IMR-90 (cell line): ENCODE measurements at regions not wholly inside any gene's neighbourhood (a gene's known extent, or its start where the extent isn't known, plus 50 kb on each side); places are given as distances from the start of the nearest gene placed in this dataset.
"Not testable (repeated sequence)": the region's sequence is repeated elsewhere in the genome, so short reads cannot be mapped to it uniquely, and the experiment has no call there.

Experiments
- ATAC-seq: fragments of 200-7000 bp; cut with Tn5 transposase; 2 replicates; pipeline ENCODE4 v1.9.1; 2020; ENCODE audit warnings: low read depth, mild to moderate bottlenecking, moderate library complexity
- BruUV-seq: library from RNA; stranded (reverse); fragments of 400-500 nt; replicated peaks from 2 replicates; lab custom pipeline; 2021; lab: Mats Ljungman, UMichigan
- CTCF ChIA-PET: fragments of 300-600 bp; formaldehyde crosslinking; extraction: SDS; loops from one replicate; lab custom pipeline; 2021; ENCODE audit warnings: antibody characterized with exemption; lab: Yijun Ruan, JAX
- POLR2A ChIA-PET: fragments of 300-600 bp; sonication (Branson Sonifier 250); formaldehyde crosslinking; loops from one replicate; lab custom pipeline; 2022; ENCODE audit warnings: antibody characterized with exemption; ENCODE audit not compliant: unreplicated experiment; lab: Charles Lee
- DNase-seq: peaks from one replicate; pipeline ENCODE4 v3.0.0; 2013
- H2AFZ ChIP-seq: replicated peaks from 2 replicates; pipeline ENCODE3; 2013; ENCODE audit warnings: low read length, mild to moderate bottlenecking; ENCODE audit not compliant: poor library complexity
- H2AK5ac ChIP-seq: 2 replicates; pipeline ENCODE4 v1.6.1; 2013; ENCODE audit warnings: low read depth, low read length, inconsistent platforms
- H2AK9ac ChIP-seq: replicated peaks from 2 replicates; pipeline ENCODE3; 2013; ENCODE audit warnings: mild to moderate bottlenecking, low read depth, low read length, moderate library complexity; ENCODE audit not compliant: poor library complexity
- H2BK120ac ChIP-seq: 2 replicates; pipeline ENCODE4 v1.6.1; 2013; ENCODE audit warnings: low read depth, low read length, inconsistent platforms
- H2BK15ac ChIP-seq: 3 replicates; pipeline ENCODE4 v1.6.1; 2013; ENCODE audit warnings: low read depth, low read length, inconsistent platforms
- H2BK20ac ChIP-seq: 2 replicates; pipeline ENCODE4 v1.6.1; 2013; ENCODE audit warnings: low read depth, mild to moderate bottlenecking, inconsistent platforms, low read length, moderate library complexity
- H2BK5ac ChIP-seq: 2 replicates; pipeline ENCODE4 v1.6.1; 2013; ENCODE audit warnings: mild to moderate bottlenecking, low read depth, low read length, inconsistent platforms; ENCODE audit not compliant: poor library complexity, severe bottlenecking
- H3K14ac ChIP-seq: replicated peaks from 2 replicates; pipeline ENCODE4 v1.6.1; 2013; ENCODE audit warnings: low read depth, low read length, inconsistent platforms
- H3K18ac ChIP-seq: 2 replicates; pipeline ENCODE4 v1.6.1; 2013; ENCODE audit warnings: low read depth, low read length, control low read depth
- H3K23ac ChIP-seq: 2 replicates; pipeline ENCODE4 v1.6.1; 2013; ENCODE audit warnings: low read depth, low read length, inconsistent platforms
- H3K27ac ChIP-seq: 2 replicates; pipeline ENCODE4 v1.5.1; 2013; ENCODE audit warnings: mild to moderate bottlenecking, control low read depth, low read length; ENCODE audit not compliant: insufficient read depth
- H3K27me3 ChIP-seq: 2 replicates; pipeline ENCODE4 v1.6.1; 2013; ENCODE audit warnings: low read length; ENCODE audit not compliant: control insufficient read depth, insufficient read depth
- H3K36me3 ChIP-seq: 2 replicates; pipeline ENCODE4 v1.6.1; 2013; ENCODE audit warnings: low read length, mixed read lengths; ENCODE audit not compliant: control insufficient read depth, insufficient read depth
- H3K4ac ChIP-seq: 2 replicates; pipeline ENCODE4 v1.6.1; 2013; ENCODE audit warnings: low read depth, low read length, inconsistent platforms
- H3K4me1 ChIP-seq: 2 replicates; pipeline ENCODE4 v1.6.1; 2013; ENCODE audit warnings: low read length, mixed read lengths; ENCODE audit not compliant: control insufficient read depth, insufficient read depth
- H3K4me2 ChIP-seq: 2 replicates; pipeline ENCODE4 v1.6.1; 2013; ENCODE audit warnings: low read depth, mild to moderate bottlenecking, control low read depth, low read length, moderate library complexity
- H3K4me3 ChIP-seq: 2 replicates; pipeline ENCODE4 v1.5.1; 2013; ENCODE audit warnings: low read depth, mild to moderate bottlenecking, control low read depth, low read length, moderate library complexity; ENCODE audit not compliant: insufficient read depth
- H3K56ac ChIP-seq: 2 replicates; pipeline ENCODE4 v1.6.1; 2013; ENCODE audit warnings: low read length, inconsistent platforms; ENCODE audit not compliant: insufficient read depth; ENCODE audit errors: extremely low read depth
- H3K79me1 ChIP-seq, 2 experiments: 2 replicates each; pipeline ENCODE4 v1.6.1; 2013; ENCODE audit warnings: low read length in 2 of 2, inconsistent platforms in 1 of 2, low read depth in 1 of 2
- H3K9ac ChIP-seq: 2 replicates; pipeline ENCODE4 v1.6.1; 2013; ENCODE audit warnings: low read depth, low read length, control low read depth
- H3K9me1 ChIP-seq: 2 replicates; pipeline ENCODE4 v1.6.1; 2013; ENCODE audit warnings: low read length, inconsistent platforms; ENCODE audit not compliant: insufficient read depth
- H3K9me3 ChIP-seq: 2 replicates; pipeline ENCODE4 v1.6.1; 2013; ENCODE audit warnings: low read length; ENCODE audit not compliant: control insufficient read depth, insufficient read depth
- H4K20me1 ChIP-seq: 2 replicates; pipeline ENCODE4 v1.6.1; 2013; ENCODE audit warnings: low read length, inconsistent platforms; ENCODE audit not compliant: insufficient read depth
- H4K5ac ChIP-seq: 2 replicates; pipeline ENCODE4 v1.6.1; 2013; ENCODE audit warnings: mild to moderate bottlenecking, low read depth, low read length, control low read depth
- H4K8ac ChIP-seq, 2 experiments: 2 replicates each; pipeline ENCODE4 v1.6.1; 2013; ENCODE audit warnings: low read depth in 2 of 2, low read length in 2 of 2, control low read depth in 1 of 2, inconsistent platforms in 1 of 2
- H4K91ac ChIP-seq: 2 replicates; pipeline ENCODE4 v1.6.1; 2013; ENCODE audit warnings: low read depth, low read length, inconsistent platforms; ENCODE audit not compliant: insufficient read depth
- WGBS, 2 experiments: methylation state at CpG; one replicate each; pipeline versions ENCODE4 v1.1.5 to v1.1.7; 2013; ENCODE audit warnings: missing lambda C conversion rate in 2 of 2; ENCODE audit not compliant: insufficient read length in 1 of 2; ENCODE audit errors: extremely low coverage in 2 of 2; 5-methylcytosine and 5-hydroxymethylcytosine counted together
- dilution Hi-C: fragments of 300-500 bp; cut with HindIII; formaldehyde crosslinking; loops from one replicate; pipeline ENCODE4 v1.14.3; 2018; ENCODE audit warnings: low sequenced_read_pairs; ENCODE audit not compliant: unreplicated experiment
- in situ Hi-C: fragments of 300-500 bp; cut with MboI; formaldehyde crosslinking; loops from 3 replicates; pipeline ENCODE4 v1.14.3; 2019; ENCODE audit warnings: low sequenced_read_pairs, inconsistent platforms, mixed read lengths
- intact Hi-C: fragments of 100-400 bp; cut with micrococcal nuclease; formaldehyde crosslinking; loops from 2 replicates; pipeline ENCODE4 v1.10.0; 2022

DNA sequence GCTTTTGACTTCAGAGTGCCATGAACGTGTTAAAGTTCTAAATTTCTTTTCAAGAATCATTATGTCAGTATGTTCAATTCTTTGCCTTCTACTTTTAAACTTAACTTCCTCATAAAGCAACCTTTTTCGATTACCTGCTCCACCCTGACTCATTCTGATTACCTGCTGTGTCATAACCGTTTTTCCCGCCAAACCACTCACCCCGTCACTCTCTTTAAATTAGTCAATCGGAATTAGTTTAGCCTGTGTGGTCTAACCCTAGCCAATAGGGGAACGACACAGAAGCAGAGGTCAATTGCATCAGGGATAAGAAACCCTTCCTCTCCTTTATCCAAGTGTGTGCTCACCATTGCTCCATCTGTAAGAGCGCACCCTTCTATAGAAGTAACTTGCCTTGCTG is 482.7 kb downstream of the CD83 start:
- H3K36me3 ChIP-seq, H3K4me3 ChIP-seq, H3K23ac ChIP-seq, H3K9me3 ChIP-seq, H3K27me3 ChIP-seq, H3K9me1 ChIP-seq, H3K4ac ChIP-seq, H2BK20ac ChIP-seq, H3K79me1 ChIP-seq, dilution Hi-C loops, H4K5ac ChIP-seq, H4K20me1 ChIP-seq, H3K4me2 ChIP-seq, ATAC-seq, H3K4me1 ChIP-seq, in situ Hi-C loops, CTCF ChIA-PET, H2AK5ac ChIP-seq, H2AK9ac ChIP-seq, POLR2A ChIA-PET, H3K27ac ChIP-seq, H2BK120ac ChIP-seq, H4K91ac ChIP-seq, H2AFZ ChIP-seq, DNase-seq, intact Hi-C loops, H2BK15ac ChIP-seq, H3K14ac ChIP-seq, H3K18ac ChIP-seq, H2BK5ac ChIP-seq, H3K56ac ChIP-seq, BruUV-seq, H3K9ac ChIP-seq, H4K8ac ChIP-seq: not testable (repeated sequence)
- WGBS, 2 experiments, result 100% methylated on average over 2 of the region's 8 CpGs; no CpG with 5 or more reads in 1 of the 2 experiments
